HS-5 (cell line): ENCODE measurements at regions not wholly inside any gene's neighbourhood (a gene's known extent, or its start where the extent isn't known, plus 50 kb on each side); places are given as distances from the start of the nearest gene placed in this dataset.
"Not testable (repeated sequence)": the region's sequence is repeated elsewhere in the genome, so short reads cannot be mapped to it uniquely, and the experiment has no call there.

Source experiments
- DNase-seq: peaks from one replicate; pipeline ENCODE4 v3.0.0-alpha.2; 2012; ENCODE audit warnings: low read depth

GRCh38 chr13:107916902-107917301 lies 298.4 kb downstream of the LIG4 start:
- not testable (repeated sequence) for DNase-seq

DNA sequence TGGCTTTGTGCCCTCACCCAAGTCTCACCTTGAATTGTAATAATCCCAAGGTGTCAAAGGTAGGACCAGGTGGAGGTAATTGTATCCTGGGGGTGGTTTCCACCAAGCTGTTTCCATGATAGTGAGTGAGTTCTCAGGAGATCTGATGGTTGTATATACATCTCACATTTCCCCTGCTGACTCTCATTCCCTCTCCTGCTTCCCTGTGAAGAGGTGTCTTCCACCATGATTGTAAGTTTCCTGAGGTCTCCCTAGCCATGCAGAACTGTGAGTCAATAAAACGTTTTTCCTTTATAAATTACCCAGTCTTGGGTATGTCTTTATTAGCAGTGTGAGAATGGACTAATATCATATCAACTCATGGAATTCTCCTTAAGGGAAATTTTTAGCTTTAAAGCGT lies 302.6 kb downstream of the LIG4 start:
- no peak for DNase-seq

DNA sequence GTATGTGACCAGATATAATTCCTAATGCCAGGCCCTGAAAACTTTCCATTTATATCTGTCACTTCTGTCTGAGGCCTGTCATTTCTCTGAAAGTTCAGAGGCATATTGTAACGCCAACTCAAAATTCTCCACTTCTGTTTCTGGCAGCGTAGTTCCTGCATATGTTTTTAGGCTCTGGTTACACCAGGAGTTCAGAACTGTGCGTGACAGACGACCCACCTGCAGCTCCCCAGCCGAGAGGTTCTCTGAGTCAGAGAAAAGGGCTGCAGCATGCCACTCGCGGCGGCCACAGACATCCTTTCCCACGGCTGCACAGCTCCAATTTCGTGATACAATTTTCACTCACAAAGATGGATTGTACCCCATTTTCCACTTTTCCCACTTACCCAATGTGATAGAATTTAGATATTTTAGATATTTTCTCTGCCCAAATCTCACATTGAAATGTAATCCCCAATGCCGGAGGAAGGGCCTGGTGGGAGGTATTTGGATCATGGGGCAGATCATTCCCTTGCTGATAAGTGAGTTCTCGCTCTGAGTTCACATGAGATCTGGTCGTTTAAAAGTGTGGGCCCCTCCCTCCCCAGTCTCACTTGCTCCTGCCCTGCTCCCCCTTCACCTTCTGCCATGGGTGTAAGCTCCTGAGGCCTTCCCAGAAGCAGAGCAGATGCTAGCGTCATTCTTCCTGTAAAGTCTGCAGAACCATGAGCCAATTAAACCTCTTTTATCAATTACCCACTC lies 308.1 kb downstream of the LIG4 start:
- DNase-seq = no peak

DNA sequence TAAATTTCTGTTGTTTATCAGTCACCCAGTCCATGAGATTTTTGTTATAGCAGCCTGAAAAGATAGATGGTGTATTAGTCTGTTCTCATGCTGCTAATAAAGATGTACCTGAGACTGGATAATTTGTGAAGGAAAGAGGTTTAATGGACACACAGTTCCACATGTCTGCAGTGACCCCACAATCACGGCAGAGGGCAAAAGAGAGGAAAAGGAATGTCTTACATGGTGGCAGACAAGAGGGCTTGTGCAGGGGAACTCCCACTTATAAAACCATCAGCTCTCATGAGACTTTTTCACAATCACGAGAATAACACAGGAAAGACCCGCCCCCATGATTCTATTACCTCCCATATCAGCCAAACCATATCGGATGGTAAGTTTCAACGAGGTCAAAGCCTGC lies 309.2 kb downstream of the LIG4 start:
- DNase-seq = no peak

- no peak for DNase-seq
Observed at GRCh38 chr13:107901996-107902562, 313.3 kb downstream of the LIG4 start.

- DNase-seq = no peak
Observed at GRCh38 chr13:107901230-107901629, 314.1 kb downstream of the LIG4 start.

DNA sequence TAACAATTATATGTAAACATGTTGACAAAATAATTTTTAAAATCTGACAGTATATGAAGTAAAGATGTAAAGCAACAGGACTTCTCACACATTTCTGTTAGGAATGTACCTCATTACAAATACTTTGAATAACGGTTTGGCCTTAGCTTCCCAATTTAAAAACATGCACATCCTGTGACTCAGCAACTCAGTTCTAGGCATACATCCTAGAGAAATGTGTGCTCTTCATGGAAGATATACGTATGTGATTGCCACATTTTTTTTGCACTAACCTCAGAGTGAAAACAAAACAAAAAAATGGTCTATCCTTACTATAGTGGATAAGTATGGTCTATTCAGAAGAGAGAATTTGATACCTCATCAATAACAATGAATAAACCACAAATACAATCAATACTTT lies 314.6 kb downstream of the LIG4 start:
- DNase-seq = no peak

DNA sequence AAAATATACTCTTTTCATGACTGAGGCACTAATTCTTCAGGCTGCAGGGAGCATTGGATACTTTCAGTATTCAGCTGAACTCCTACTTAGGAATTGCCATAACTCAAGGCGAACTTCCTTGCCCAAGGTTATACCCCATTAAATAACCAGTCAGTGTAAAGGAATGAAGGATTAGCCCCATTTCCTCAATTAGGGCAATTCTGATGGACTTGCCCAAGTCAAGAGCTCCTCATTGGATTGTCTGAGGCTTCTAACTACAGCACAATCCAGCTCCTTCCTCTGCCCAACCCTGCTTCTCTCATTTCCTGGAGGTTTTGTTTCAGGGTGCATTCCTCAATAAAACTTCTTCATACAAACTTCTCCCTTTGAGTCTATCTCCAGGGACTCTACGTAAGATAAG lies 329.2 kb downstream of the LIG4 start:
- no peak for DNase-seq

DNA sequence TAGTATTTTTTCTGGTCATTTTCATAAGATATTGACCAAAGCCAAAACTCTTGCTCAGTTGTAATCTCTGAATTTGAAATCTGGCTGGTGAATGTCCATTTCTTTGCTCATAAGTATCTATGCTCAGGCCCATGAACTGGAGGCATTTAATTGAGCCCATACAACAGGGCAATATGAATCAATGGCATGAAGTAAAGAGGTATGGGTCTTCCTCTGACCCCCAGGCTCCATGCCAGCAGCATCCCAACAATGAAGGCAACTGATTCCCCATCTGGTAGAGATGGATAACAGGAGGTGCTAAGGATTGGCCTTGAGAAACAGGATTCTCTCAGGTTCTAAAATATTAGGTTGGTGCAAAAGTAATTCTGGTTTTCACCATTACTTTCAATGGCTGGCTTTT lies 330.8 kb downstream of the LIG4 start:
- DNase-seq = no peak

- no peak for DNase-seq
Observed at GRCh38 chr13:107883561-107884175, 331.7 kb downstream of the LIG4 start.

DNA sequence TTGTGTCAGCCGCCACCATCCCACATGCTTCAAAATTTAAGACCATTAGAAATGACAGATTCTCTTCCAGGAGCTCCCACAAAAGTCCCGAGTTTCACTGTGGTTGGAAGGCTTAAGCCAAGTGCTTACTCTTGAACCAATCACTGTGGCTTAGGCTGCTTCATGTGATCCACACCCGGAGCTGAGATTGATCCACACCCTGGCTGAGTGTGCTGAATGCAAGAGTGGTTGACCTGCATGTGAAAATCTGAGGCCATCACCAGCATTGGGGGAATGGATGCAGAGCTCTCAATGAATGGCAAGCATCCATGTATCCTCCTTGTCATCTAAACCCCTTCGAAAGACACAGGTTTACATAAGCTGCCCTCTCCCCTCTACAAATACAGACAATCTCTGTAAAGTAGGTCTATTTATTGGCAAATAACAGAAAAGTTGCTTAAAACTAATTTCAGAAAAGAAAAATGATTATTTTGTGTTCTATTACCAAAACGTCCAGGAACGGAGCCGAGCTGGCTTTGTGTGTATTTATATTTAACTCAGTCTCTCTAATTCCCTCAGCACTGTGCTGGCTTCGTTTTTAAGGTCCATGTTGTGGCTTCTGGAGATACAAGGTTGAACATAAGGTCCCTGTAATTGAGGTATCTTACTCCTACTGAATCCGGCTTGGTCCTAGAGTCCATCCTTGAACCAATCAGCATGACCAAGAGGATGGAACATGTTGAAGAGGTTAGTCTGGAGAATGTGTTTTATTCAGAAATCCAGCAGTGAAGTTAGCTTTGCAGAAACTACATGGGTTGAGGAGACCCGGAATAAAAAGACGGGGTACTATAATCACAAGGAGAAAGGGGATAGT lies 332.4 kb downstream of the LIG4 start:
- DNase-seq = no peak

GRCh38 chr13:107881362-107881761 lies 334.0 kb downstream of the LIG4 start:
- DNase-seq = no peak

GRCh38 chr13:107874456-107874855 lies 340.9 kb downstream of the LIG4 start:
- DNase-seq = no peak

- DNase-seq = no peak
Observed at GRCh38 chr13:107873926-107874325, 341.4 kb downstream of the LIG4 start.

DNA sequence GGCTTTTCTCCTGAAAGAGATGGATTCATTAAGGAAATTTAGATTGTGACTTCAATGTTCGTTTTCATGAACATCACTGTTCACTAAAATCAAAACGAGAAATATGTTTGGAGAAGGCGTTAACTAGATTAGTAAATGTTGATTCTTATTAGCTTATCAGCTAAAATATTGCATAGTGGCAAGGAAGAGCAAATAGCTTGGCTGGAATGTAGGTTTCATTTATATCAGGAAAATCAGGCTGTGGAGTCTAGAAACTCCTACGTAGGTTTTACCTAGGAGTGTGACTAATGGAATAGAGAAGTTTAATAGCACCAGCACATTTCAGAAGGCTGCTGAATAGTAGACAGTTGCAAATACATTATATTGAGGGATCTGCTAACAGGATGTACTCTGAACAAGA lies 344.9 kb downstream of the LIG4 start:
- no peak for DNase-seq

DNA sequence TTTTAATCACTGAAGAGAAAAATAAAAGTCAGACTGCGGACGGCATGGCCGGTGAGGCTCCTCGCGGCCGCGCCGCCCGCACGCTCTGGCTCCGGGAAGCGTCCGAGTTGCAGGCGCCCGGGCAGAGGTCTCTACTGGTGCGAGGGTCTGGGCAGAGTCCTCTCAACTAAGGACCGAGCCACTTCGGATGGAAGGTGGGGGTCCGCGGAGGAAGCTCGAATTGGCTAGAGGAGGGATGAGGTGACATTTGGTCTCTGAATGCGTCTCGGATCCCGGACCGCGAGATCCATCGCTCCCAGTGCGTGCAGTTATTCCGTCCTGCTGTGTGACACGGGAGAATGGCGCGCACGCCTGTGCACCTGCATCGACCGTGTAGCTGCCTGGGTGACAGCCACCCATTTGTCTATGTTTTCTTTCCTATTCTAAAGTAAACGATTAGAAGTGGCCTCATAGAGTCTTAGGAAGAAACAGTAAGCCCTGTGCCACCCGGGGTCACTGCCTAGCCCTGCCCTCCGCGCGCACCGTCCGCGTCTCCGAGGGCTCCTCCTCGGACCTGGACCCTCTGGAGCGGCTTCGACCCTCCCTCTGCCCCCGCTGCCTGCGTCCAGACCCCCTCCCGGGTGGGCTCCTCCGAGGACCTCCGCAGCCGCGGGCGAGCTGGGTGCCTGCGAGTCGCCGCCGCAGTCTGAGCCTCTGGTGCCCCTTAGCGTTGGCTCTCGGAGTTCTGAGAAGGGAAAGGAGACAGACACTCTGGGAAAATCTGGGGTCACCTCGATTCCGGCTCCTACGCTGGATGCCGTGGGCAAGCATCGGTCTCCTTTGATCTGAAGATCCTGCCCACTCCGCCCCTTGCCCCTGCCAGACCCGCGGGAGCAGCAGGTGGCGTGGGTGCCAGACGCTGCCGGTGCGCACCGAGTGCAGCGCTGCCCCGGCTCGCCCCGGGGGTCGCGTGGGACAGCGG lies 347.4 kb downstream of the LIG4 start:
- no peak for DNase-seq

DNA sequence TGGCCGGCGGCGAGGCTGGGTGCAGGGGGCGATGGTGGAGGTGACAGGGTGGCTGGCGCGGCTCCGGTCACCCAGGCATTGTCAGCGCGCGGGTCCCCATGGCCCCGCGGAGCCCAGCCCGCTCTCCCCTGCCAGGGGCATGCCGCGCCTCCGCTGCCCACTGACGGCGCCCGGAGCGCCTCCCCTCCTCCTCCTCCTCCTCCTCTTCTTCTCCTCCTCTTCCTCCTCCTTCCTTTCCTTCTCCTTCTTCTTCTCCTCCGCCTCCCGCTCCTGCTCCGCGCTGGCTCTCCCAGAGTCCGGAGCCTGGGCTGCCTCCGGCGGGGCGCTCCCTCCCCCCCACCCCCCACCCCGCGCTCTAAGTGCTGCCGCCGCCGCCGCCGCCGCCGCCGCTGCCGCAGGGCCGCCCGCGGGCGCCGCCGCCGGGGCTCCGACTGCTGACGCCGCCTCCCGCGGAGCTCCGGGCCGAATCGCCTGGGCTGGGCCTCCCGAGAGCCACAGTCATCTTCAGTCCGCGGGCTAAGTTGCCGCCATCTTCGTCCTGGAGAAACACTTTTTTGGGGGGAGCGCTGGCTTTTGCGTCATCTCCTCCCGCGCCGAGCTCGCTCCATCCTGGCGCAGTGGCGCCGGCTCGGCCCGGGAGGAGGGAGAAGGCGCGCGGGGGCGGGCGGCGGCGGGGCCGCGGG lies 348.3 kb downstream of the LIG4 start:
- no peak for DNase-seq

DNA sequence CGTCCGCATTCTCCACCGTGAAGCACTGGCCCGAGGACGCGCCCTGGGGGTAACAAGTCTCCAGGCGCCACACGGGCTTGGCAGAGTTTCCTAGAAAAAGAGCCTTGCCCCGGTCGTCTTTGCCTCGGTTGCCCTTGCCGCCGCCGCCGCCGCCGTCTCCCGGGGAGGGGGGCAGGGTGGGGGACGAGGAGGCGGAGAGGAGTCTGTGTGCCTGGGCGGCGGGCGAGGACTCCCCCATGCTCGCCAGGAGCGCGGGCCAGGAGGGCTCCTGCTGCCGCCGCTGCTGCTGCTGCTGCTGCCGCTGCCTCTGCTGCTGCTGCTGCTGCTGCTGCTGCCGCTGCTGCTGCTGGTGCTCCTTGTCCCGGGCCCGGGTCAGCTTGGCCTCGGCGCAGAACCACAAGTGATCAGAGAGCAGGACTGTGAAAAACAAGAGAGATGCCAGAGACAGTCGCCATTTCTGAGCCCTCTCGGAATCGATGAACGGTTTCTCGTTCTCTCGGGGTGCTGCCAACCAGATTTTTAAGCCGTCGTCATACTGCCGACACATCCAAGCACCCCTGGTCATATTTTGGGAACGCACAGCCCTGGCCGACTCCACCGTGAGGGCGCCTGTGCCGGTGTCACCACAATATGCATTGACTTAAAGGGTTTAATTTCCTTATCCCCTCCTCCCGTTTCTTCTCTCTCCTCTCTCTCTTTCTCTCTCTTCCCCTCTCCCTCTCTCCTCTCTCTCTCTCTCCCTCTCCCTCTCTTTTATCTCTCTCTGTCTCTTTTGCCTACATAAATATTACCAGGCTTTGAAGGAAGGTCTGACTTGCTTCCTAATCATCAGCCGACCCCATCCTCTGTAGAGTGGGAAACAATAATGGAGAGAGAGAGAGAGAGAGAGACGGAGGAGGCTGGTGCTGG lies 349.1 kb downstream of the LIG4 start:
- no peak for DNase-seq

GRCh38 chr13:107865643-107866031 lies 349.7 kb downstream of the LIG4 start:
- DNase-seq = no peak

DNA sequence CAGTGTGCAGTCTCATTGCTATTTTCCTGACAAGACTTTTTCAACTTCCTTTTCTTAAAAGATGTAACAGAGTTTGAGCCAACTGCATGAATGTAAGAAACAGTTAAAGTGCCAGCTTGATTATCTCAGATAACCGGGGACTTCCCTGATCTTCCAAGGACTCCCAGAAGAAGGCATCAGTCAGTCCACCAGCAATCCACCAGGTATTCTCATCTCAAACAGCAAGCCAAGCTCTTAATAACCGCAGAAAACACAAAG lies 350.1 kb downstream of the LIG4 start:
- no peak for DNase-seq
